Activated B cell treated with CpG ODN at 0.5 μM for 24 hours (primary cell): ENCODE measurements at regions not wholly inside any gene's neighbourhood (a gene's known extent, or its start where the extent isn't known, plus 50 kb on each side); places are given as distances from the start of the nearest gene placed in this dataset.
"Not testable (repeated sequence)": the region's sequence is repeated elsewhere in the genome, so short reads cannot be mapped to it uniquely, and the experiment has no call there.

Experiments used
- ATAC-seq: fragments of 200-7000 bp; cut with Tn5 transposase; one replicate; pipeline ENCODE4 v1.10.0; 2021; ENCODE audit warnings: low read depth, mild to moderate bottlenecking, moderate library complexity
- CTCF ChIA-PET: fragments of 350-600 bp; sonication (Branson Sonifier 250); formaldehyde crosslinking; loops from one replicate; lab custom pipeline; 2021; ENCODE audit warnings: antibody characterized with exemption; lab: Charles Lee
- POLR2A ChIA-PET: fragments of 350-600 bp; sonication (Branson Sonifier 250); formaldehyde crosslinking; loops from one replicate; lab custom pipeline; 2021; ENCODE audit warnings: antibody characterized with exemption; lab: Charles Lee
- DNase-seq: peaks from one replicate; pipeline ENCODE4 v3.0.0; 2022
- H3K27ac Mint-ChIP-seq: one replicate; pipeline ENCODE4 v1.8.0; 2020; ENCODE audit warnings: mixed read lengths
- H3K27me3 Mint-ChIP-seq: one replicate; pipeline ENCODE4 v1.8.0; 2021; ENCODE audit warnings: mixed read lengths
- H3K36me3 Mint-ChIP-seq: one replicate; pipeline ENCODE4 v1.8.0; 2021; ENCODE audit warnings: low read depth, mixed read lengths
- H3K4me1 Mint-ChIP-seq: one replicate; pipeline ENCODE4 v1.8.0; 2021; ENCODE audit warnings: mixed read lengths
- H3K4me3 Mint-ChIP-seq: one replicate; pipeline ENCODE4 v1.8.0; 2020; ENCODE audit warnings: mild to moderate bottlenecking, mixed read lengths
- H3K9me3 Mint-ChIP-seq: one replicate; pipeline ENCODE4 v1.8.0; 2020; ENCODE audit warnings: mixed read lengths
- intact Hi-C: fragments of 100-400 bp; cut with micrococcal nuclease; formaldehyde crosslinking; loops from one replicate; pipeline ENCODE4 v1.15.1; 2024
- TF ChIP-seq, protein P1 (sequence below): fragments of 200-600 bp; IDR thresholded peaks from one replicate; pipeline ENCODE4 v1.8.0; 2022; ENCODE audit warnings: antibody characterized with exemption, mild to moderate bottlenecking

DNA sequence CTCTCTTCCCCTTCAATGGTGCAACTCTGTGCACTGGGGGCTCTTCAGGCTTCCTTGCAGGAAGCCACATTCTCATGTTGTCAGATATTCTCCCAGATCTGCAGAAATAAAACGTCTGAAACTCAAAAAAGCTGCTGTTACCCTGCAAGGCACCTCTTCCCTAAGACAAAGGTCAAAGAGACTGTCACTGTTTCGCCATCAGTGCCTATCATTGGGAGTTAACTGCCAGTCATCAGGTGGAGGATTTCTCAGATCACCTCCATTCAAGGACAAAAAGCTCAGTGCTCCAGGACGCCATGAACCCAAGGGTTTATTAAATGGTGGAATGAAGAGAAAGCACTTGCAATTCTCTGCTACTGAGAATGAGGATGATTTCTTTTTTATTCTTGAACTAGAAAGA, 144.6 kb upstream of the PALS2 start:
- H3K4me3 Mint-ChIP-seq, result no peak overlapping the region
- no peak for ATAC-seq
- H3K27me3 Mint-ChIP-seq, result peaks cover 5% of the 10 kb centered on the region
- ChIA-PET CTCF (no interaction called here), POLR2A (no interaction called here)
- H3K9me3 Mint-ChIP-seq, result peaks cover 9% of the 10 kb centered on the region
- TF ChIP-seq, protein P1, sequence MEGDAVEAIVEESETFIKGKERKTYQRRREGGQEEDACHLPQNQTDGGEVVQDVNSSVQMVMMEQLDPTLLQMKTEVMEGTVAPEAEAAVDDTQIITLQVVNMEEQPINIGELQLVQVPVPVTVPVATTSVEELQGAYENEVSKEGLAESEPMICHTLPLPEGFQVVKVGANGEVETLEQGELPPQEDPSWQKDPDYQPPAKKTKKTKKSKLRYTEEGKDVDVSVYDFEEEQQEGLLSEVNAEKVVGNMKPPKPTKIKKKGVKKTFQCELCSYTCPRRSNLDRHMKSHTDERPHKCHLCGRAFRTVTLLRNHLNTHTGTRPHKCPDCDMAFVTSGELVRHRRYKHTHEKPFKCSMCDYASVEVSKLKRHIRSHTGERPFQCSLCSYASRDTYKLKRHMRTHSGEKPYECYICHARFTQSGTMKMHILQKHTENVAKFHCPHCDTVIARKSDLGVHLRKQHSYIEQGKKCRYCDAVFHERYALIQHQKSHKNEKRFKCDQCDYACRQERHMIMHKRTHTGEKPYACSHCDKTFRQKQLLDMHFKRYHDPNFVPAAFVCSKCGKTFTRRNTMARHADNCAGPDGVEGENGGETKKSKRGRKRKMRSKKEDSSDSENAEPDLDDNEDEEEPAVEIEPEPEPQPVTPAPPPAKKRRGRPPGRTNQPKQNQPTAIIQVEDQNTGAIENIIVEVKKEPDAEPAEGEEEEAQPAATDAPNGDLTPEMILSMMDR, result no peak
- no peaks in the 10 kb centered on the region for H3K36me3 Mint-ChIP-seq
- DNase-seq, result no peak
- no peaks in the 10 kb centered on the region for H3K4me1 Mint-ChIP-seq
- H3K27ac Mint-ChIP-seq, result no peak overlapping the region
- intact Hi-C loops, result no loop called here

- POLR2A ChIA-PET, result no interaction called here
- CTCF ChIA-PET, result no interaction called here
- Mint-ChIP-seq H3K4me1 (peaks cover 8% of the 10 kb centered on the region), H3K27ac (no peak overlapping the region), H3K9me3 (no peaks in the 10 kb centered on the region), H3K36me3 (no peaks in the 10 kb centered on the region), H3K4me3 (no peak overlapping the region), H3K27me3 (no peaks in the 10 kb centered on the region)
- ATAC-seq (no peak), DNase-seq (no peak)
- intact Hi-C loops, result no loop called here
- TF ChIP-seq, protein P1, result no peak
Measured at GRCh38 chr7:24432677-24433076, 140.6 kb upstream of the PALS2 start.

DNA sequence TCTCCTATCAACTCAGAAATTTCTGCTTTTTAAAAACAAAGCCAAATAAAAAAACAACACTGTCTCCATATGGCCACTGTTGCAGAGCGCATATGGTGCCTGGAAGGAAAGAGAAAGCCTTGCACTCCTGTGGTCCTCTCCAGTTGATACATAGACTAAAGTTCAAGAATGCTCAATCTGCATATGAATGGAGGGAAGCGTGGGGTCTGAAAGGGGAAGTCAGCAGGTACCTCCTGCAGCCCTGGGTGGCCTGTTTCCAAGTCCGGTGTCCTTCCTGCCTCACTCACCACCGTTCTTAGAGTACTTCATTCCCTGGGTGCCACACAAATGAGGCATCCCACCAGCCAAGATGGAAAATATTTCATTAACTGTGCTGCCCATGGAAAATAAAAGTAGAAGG, 138.3 kb upstream of the PALS2 start:
- no peak overlapping the region for H3K4me3 Mint-ChIP-seq
- no peaks in the 10 kb centered on the region for H3K9me3 Mint-ChIP-seq
- intact Hi-C loops, result no loop called here
- DNase-seq (no peak), ATAC-seq (no peak)
- TF ChIP-seq, protein P1, result no peak
- peaks cover 8% of the 10 kb centered on the region for H3K4me1 Mint-ChIP-seq
- CTCF ChIA-PET, result no interaction called here
- H3K27me3 Mint-ChIP-seq, result no peaks in the 10 kb centered on the region
- no peaks in the 10 kb centered on the region for H3K36me3 Mint-ChIP-seq
- POLR2A ChIA-PET, result no interaction called here
- H3K27ac Mint-ChIP-seq, result no peak overlapping the region

DNA sequence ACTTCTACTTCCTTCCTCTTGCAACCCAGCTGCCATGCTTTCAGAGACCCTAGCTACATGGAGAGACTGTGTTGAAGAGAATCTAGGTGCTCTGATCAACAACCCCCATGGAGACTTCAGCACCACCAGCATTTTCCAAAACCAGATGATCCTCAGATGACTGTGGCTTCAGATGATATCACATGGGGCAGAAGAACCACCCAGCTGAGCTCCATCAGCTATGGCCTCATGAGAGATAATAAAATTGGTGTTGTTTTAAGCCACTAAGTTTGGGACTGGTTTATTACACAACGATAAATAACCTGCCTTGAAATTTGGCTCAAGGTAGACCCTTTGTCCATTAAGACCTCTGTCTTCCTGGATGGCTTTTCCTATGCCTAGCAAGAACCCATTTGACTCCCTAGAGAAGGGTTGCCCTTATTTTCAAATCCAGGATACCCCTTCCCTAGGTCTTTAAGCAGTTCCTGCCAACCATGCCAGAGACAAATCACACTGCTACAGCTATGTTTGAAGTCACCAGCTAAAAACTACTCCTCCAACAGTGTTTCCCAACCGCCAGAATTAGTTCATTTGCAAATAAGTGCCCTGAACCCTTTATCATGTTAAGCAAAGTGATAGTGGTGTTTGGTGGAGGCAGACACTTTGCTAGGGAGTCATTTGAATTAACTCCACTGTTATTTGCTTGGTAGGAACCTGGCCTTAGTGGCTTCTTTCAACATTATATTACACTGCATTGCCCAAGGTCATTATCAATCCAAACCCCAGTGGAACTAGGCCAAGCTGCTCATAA, 136.9 kb upstream of the PALS2 start:
- H3K27ac Mint-ChIP-seq, result no peak overlapping the region
- no peak overlapping the region for H3K4me3 Mint-ChIP-seq
- no peaks in the 10 kb centered on the region for H3K36me3 Mint-ChIP-seq
- ChIA-PET CTCF (no interaction called here), POLR2A (no interaction called here)
- ATAC-seq (no peak), DNase-seq (no peak)
- H3K4me1 Mint-ChIP-seq, result peaks cover 12% of the 10 kb centered on the region
- no peaks in the 10 kb centered on the region for H3K27me3 Mint-ChIP-seq
- intact Hi-C loops, result no loop called here
- TF ChIP-seq, protein P1, result no peak
- no peaks in the 10 kb centered on the region for H3K9me3 Mint-ChIP-seq

DNA sequence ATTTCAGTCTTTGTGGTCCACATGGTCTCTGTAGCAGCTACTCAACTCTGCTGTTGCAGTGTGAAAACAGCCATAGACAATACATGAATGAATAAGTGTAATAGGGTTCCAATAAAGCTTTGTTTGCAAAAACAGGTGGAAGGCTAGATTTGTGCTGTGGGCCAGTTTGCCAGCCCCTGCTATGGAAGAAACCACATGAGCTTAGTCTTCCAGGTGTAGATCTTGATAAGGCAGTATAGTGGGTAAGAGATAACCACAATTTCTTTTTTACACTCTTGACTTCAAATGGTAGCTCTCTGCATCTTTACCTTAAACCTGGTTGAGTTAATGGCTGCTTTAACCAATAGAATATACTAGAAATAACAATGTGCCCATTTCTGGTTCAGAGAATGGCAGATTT, 135.0 kb upstream of the PALS2 start:
- Mint-ChIP-seq H3K4me1 (peaks cover 25% of the 10 kb centered on the region), H3K4me3 (no peak overlapping the region), H3K36me3 (no peaks in the 10 kb centered on the region), H3K27me3 (no peaks in the 10 kb centered on the region), H3K9me3 (peaks cover 1% of the 10 kb centered on the region), H3K27ac (no peak overlapping the region)
- intact Hi-C loops, result no loop called here
- ATAC-seq (no peak), DNase-seq (no peak)
- CTCF ChIA-PET, result no interaction called here
- POLR2A ChIA-PET, result no interaction called here
- TF ChIP-seq, protein P1, result no peak

GRCh38 chr7:24439104-24439503, 134.1 kb upstream of the PALS2 start:
- DNase-seq, intact Hi-C loops: not testable (repeated sequence)

More at GRCh38 chr7:24439104-24439503, 134.1 kb upstream of the PALS2 start:
- H3K27me3 Mint-ChIP-seq, CTCF ChIA-PET, H3K36me3 Mint-ChIP-seq, POLR2A ChIA-PET, H3K9me3 Mint-ChIP-seq, H3K4me3 Mint-ChIP-seq, H3K27ac Mint-ChIP-seq, ATAC-seq: not testable (repeated sequence)
- peaks cover 26% of the 10 kb centered on the region for H3K4me1 Mint-ChIP-seq
